Stomach smooth muscle (tissue), 2 donors: ENCODE measurements at regions not wholly inside any gene's neighbourhood (a gene's known extent, or its start where the extent isn't known, plus 50 kb on each side); places are given as distances from the start of the nearest gene placed in this dataset.

Experiments used
- H3K27ac ChIP-seq: one replicate; pipeline ENCODE4 v1.7.0; 2013; ENCODE audit warnings: mild to moderate bottlenecking, low read length, inconsistent platforms
- H3K27me3 ChIP-seq, 2 donors: one replicate each; pipeline ENCODE4 v1.7.0; 2013; ENCODE audit warnings: low read length in 2 of 2; ENCODE audit not compliant: insufficient read depth in 2 of 2, control insufficient read depth in 1 of 2
- H3K36me3 ChIP-seq, 2 donors: one replicate each; pipeline ENCODE4 v1.7.0; 2013; ENCODE audit warnings: low read length in 2 of 2; ENCODE audit not compliant: control insufficient read depth in 2 of 2, insufficient read depth in 2 of 2
- H3K4me1 ChIP-seq: one replicate; pipeline ENCODE4 v1.7.0; 2013; ENCODE audit warnings: low read length; ENCODE audit not compliant: control insufficient read depth, insufficient read depth
- H3K4me3 ChIP-seq, 2 donors: one replicate each; pipeline ENCODE4 v1.7.0; 2013; ENCODE audit warnings: low read length in 2 of 2
- H3K9ac ChIP-seq, 2 donors: one replicate each; pipeline ENCODE4 v1.7.0; 2013; ENCODE audit warnings: low read length in 2 of 2, mild to moderate bottlenecking in 1 of 2
- H3K9me3 ChIP-seq, 2 donors: one replicate each; pipeline ENCODE4 v1.7.0; 2013; ENCODE audit warnings: low read length in 2 of 2; ENCODE audit not compliant: control insufficient read depth in 2 of 2
- donor health status: healthy.
- donor health status: Pancreatic carcinoma.

- Histone ChIP-seq H3K4me1 (no peaks in the 10 kb centered on the region), H3K9ac (no peak overlapping the region), H3K4me3 (no peak overlapping the region), H3K27me3 (no peaks in the 10 kb centered on the region), H3K9me3 (no peaks in the 10 kb centered on the region), H3K36me3 (no peaks in the 10 kb centered on the region), H3K27ac (no peak overlapping the region)
These were observed 384.9 kb downstream of the CENPC start for GRCh38 chr4:67160394-67160793.

GRCh38 chr4:67158666-67159065 lies 386.6 kb downstream of the CENPC start:
- H3K4me1 ChIP-seq = no peaks in the 10 kb centered on the region
- no peak overlapping the region for H3K27ac ChIP-seq

GRCh38 chr4:67152976-67153375 lies 392.3 kb downstream of the CENPC start:
- Histone ChIP-seq H3K9me3 (peaks cover 0 to 1% of the 10 kb centered on the region in 2 donors), H3K27ac (no peak overlapping the region), H3K4me3 (no peak overlapping the region)

More at GRCh38 chr4:67158666-67159065, 386.6 kb downstream of the CENPC start:
- H3K9ac ChIP-seq = no peak overlapping the region
- no peaks in the 10 kb centered on the region for H3K9me3 ChIP-seq
- no peaks in the 10 kb centered on the region for H3K27me3 ChIP-seq
- no peak overlapping the region for H3K4me3 ChIP-seq
- no peaks in the 10 kb centered on the region for H3K36me3 ChIP-seq

DNA sequence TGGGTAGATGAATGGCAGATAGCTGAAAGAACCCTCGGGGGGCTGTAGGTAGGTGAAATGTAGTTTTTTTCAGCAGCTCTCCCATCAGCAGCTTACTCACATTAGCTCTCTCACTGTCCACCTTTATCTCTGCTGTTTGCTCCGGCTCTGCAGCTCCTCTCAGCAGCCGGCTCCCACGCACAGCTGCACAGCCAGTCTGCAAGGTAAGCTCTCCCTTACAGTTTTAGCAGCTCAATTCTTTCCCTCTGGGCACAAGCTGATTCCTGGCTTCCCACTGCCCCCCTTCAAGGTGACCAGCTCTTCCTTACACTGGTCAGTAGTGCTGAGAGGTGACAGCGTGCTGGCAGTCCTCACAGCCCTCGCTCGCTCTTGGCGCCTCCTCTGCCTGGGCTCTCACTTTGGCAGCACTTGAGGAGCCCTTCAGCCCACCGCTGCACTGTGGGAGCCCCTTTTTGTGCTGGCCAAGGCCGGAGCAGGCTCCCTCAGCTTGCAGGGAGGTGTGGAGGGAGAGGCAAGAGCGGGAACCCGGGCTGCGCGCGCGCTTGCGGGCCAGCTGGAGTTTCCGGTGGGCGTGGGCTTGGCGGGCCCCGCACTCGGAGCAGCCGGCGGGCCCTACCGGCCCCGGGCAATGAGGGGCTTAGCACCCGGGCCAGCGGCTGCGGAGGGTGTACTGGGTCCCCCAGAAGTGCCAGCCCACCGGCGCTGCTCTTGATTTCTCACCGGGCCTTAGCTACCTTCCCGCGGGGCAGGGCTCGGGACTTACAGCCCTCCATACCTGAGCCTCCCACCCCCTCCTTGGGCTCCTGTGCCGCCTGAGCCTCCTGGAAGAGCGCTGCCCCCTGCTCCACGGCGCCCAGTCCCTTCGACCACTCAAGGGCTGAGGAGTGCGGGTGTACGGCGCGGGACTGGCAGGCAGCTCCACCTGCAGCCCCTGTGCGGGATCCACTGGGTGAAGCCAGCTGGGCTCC lies 393.6 kb downstream of the CENPC start:
- H3K9ac ChIP-seq = no peak overlapping the region
- H3K36me3 ChIP-seq = no peaks in the 10 kb centered on the region
- peaks cover 0 to 3% of the 10 kb centered on the region in 2 donors for H3K9me3 ChIP-seq
- H3K27ac ChIP-seq = no peak overlapping the region
- no peak overlapping the region for H3K4me3 ChIP-seq
- H3K4me1 ChIP-seq = no peaks in the 10 kb centered on the region
- H3K27me3 ChIP-seq = no peaks in the 10 kb centered on the region

More at GRCh38 chr4:67152976-67153375, 392.3 kb downstream of the CENPC start:
- no peaks in the 10 kb centered on the region for H3K4me1 ChIP-seq
- no peaks in the 10 kb centered on the region for H3K27me3 ChIP-seq
- no peak overlapping the region for H3K9ac ChIP-seq
- no peaks in the 10 kb centered on the region for H3K36me3 ChIP-seq

DNA sequence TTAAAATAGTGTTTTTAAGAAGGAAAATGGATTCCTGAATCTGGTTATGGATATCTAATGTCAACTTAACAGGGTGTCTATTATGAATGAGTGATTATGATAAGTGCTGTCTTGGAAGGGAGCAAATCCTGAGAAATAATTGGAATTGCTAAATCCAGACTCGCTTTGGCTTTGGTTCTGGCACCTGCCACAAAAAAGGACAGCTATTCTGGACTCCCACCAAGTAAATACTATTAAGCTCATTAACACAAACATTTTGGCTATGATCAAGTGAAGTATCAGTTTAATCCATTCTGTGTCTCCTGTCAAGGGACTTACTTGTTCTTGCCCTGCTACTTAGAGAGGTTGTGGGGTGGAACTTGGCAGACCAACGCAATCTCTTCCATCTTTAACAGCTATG lies 403.7 kb downstream of the CENPC start:
- no peak overlapping the region for H3K27ac ChIP-seq
- no peaks in the 10 kb centered on the region for H3K27me3 ChIP-seq
- H3K9ac ChIP-seq = no peak overlapping the region
- no peaks in the 10 kb centered on the region for H3K36me3 ChIP-seq
- H3K4me3 ChIP-seq = no peak overlapping the region
- no peaks in the 10 kb centered on the region for H3K4me1 ChIP-seq
- no peaks in the 10 kb centered on the region for H3K9me3 ChIP-seq

DNA sequence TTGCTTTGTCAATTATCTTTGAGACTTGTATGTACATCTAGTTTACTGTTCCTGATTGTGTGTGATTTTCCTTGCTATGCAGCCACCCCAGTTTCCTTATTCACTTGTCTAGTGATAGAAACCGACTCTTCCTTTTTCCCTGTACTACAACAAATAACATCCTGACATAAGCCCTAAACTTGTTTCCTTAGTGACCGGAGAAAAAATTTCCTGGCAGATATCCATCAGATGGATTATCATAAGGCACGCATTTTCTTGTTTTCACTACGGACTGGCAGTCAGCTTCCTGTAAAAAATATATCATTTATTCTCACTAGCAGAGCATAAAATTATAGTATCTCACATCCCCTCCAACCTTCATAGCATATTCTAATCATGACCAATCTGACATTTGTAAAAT lies 410.7 kb downstream of the CENPC start:
- no peak overlapping the region for H3K4me3 ChIP-seq
- H3K36me3 ChIP-seq = no peaks in the 10 kb centered on the region
- no peak overlapping the region for H3K27ac ChIP-seq
- no peaks in the 10 kb centered on the region for H3K27me3 ChIP-seq
- no peak overlapping the region for H3K9ac ChIP-seq
- no peaks in the 10 kb centered on the region for H3K4me1 ChIP-seq
- no peaks in the 10 kb centered on the region for H3K9me3 ChIP-seq

GRCh38 chr4:67133162-67133561 lies 412.1 kb downstream of the CENPC start:
- Histone ChIP-seq H3K27me3 (no peaks in the 10 kb centered on the region), H3K27ac (no peak overlapping the region), H3K9me3 (no peaks in the 10 kb centered on the region), H3K9ac (no peak overlapping the region), H3K4me3 (no peak overlapping the region), H3K4me1 (no peaks in the 10 kb centered on the region), H3K36me3 (no peaks in the 10 kb centered on the region)

DNA sequence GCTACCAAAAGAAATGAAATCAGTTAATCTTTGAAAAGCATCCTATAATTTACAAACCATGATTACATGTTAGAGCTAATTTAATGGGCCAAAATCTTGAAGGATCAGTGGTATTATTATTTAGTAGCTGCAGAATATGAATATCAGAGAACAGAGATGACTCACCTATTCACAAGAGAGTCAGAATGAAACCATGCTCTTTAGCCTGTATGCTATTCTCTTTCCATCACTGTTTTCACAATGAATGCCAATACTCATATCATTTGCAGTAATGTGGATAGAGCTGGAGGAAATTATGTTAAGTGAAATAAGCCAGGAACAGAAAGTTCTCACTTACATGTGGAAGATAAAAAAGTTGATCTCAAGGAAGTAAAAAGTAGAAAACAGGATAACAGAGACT lies 414.1 kb downstream of the CENPC start:
- H3K9ac ChIP-seq = no peak overlapping the region
- no peak overlapping the region for H3K4me3 ChIP-seq
- H3K4me1 ChIP-seq = no peaks in the 10 kb centered on the region
- no peaks in the 10 kb centered on the region for H3K27me3 ChIP-seq
- no peak overlapping the region for H3K27ac ChIP-seq
- H3K36me3 ChIP-seq = no peaks in the 10 kb centered on the region
- no peaks in the 10 kb centered on the region for H3K9me3 ChIP-seq

- no peak overlapping the region for H3K27ac ChIP-seq
- H3K27me3 ChIP-seq = no peaks in the 10 kb centered on the region
- no peak overlapping the region for H3K9ac ChIP-seq
- no peaks in the 10 kb centered on the region for H3K9me3 ChIP-seq
- H3K36me3 ChIP-seq = no peaks in the 10 kb centered on the region
- H3K4me1 ChIP-seq = no peaks in the 10 kb centered on the region
- H3K4me3 ChIP-seq = no peak overlapping the region
These were observed 414.9 kb downstream of the CENPC start for GRCh38 chr4:67130411-67130810.

DNA sequence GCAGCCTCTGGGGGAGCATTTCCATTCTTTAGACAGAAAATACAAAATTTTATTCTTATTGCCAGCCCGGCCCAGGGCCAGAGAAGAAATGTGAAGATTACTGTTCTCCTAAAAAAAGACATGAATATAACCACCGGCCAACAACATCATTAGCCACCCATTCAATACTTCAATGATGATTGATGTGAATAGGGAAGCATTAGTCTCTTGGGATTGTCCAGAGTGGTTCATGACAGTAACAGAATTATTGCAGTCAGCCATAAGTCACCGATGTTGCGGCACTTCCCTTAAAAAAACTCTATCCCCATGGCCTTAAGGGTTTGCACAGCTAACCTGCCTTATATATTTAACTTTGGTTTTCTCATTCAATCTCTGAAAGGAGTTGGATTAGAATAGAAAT lies 418.7 kb downstream of the CENPC start:
- no peaks in the 10 kb centered on the region for H3K27me3 ChIP-seq
- no peak overlapping the region for H3K4me3 ChIP-seq
- no peak overlapping the region for H3K9ac ChIP-seq
- H3K4me1 ChIP-seq = no peaks in the 10 kb centered on the region
- H3K36me3 ChIP-seq = no peaks in the 10 kb centered on the region
- H3K9me3 ChIP-seq = no peaks in the 10 kb centered on the region
- H3K27ac ChIP-seq = no peak overlapping the region
